Prostate gland (tissue), 2 donors: ENCODE measurements at regions not wholly inside any gene's neighbourhood (a gene's known extent, or its start where the extent isn't known, plus 50 kb on each side); places are given as distances from the start of the nearest gene placed in this dataset.

Source experiments
- POLR2AphosphoS5 ChIP-seq: sonication (generic); formaldehyde crosslinking; IDR thresholded peaks from one replicate; pipeline ENCODE4 v1.6.1; 2017; ENCODE audit warnings: antibody characterized with exemption
- TF ChIP-seq, protein P1 (sequence below), 4 experiments: fragments of 200-600 bp in 2 of 4; fragments of 450-650 bp in 2 of 4; sonication (generic) in 2 of 4; IDR thresholded peaks; 1 replicate in 3 of 4; 2 replicates in 1 of 4; pipeline ENCODE4 v1.5.1; 2016 to 2019; ENCODE audit warnings: antibody characterized with exemption in 4 of 4, mild to moderate bottlenecking in 2 of 4, moderate library complexity in 2 of 4

DNA sequence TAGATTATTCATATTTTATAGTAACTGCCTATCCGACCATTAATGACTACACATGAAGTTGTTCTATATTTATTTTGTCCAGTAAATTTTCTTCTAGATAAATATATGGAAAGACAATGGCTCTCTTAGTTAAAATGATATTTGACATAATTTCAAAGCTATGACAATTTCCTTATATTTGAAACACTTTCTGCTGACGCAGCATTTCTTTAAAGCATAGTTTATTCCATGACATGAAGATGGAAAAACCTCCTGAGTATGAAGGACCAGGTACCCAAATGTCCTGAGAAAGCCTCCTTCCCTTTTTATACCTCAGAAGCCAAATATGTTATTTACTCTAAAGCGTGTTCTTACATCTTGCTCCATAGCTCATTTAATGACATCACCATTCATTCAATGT, 831.6 kb downstream of the EFNB2 start:
- TF ChIP-seq, protein P1, sequence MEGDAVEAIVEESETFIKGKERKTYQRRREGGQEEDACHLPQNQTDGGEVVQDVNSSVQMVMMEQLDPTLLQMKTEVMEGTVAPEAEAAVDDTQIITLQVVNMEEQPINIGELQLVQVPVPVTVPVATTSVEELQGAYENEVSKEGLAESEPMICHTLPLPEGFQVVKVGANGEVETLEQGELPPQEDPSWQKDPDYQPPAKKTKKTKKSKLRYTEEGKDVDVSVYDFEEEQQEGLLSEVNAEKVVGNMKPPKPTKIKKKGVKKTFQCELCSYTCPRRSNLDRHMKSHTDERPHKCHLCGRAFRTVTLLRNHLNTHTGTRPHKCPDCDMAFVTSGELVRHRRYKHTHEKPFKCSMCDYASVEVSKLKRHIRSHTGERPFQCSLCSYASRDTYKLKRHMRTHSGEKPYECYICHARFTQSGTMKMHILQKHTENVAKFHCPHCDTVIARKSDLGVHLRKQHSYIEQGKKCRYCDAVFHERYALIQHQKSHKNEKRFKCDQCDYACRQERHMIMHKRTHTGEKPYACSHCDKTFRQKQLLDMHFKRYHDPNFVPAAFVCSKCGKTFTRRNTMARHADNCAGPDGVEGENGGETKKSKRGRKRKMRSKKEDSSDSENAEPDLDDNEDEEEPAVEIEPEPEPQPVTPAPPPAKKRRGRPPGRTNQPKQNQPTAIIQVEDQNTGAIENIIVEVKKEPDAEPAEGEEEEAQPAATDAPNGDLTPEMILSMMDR (IDR thresholded peaks at IDR 0.05) = no peak
- TF ChIP-seq POLR2AphosphoS5 = no peak
